ENCODE measurements at regions not wholly inside any gene's neighbourhood (a gene's known extent, or its start where the extent isn't known, plus 50 kb on each side); places are given as distances from the start of the nearest gene placed in this dataset.

GRCh38 chr11:70838198-70838597 is 414.2 kb downstream of the SHANK2 start (continued):
- TF ChIP-seq REST (IDR thresholded peaks at IDR 0.05; ENCODE audit: unreplicated experiment) = no peak
- TF ChIP-seq CREB1 (CRISPR knock-in tag; IDR thresholded peaks at IDR 0.05; ENCODE audit: low read depth) = no peak
- TF ChIP-seq ZNF331 (CRISPR knock-in tag; IDR thresholded peaks at IDR 0.05; ENCODE audit: low read depth) = no peak
- no peak for TF ChIP-seq EZH2 (IDR thresholded peaks at IDR 0.05; ENCODE audit: low read depth, unreplicated experiment)
- no peak for TF ChIP-seq ZNF114 (CRISPR knock-in tag; IDR thresholded peaks at IDR 0.05)
- TF ChIP-seq ETS1 (IDR thresholded peaks at IDR 0.05) = no peak
- no peak for TF ChIP-seq STAT1 (IDR thresholded peaks at IDR 0.05; ENCODE audit: unreplicated experiment)

GRCh38 chr11:70839851-70840250 is 412.5 kb downstream of the SHANK2 start:
- Histone ChIP-seq H4K20me1 (replicated peaks; ENCODE audit: insufficient read depth) (no peaks in the 10 kb centered on the region; the same call in 1 of the 2 replicates), H3K27me3 (ENCODE audit: insufficient read depth) (no peaks in the 10 kb centered on the region), H3K4me3 (no peak overlapping the region), H3K36me3 (ENCODE audit: insufficient read depth) (no peaks in the 10 kb centered on the region), H3K9me2 (ENCODE audit: insufficient read depth) (no peaks in the 10 kb centered on the region), H3K4me2 (no peak overlapping the region), H3K79me2 (replicated peaks; ENCODE audit: insufficient read depth) (no peaks in the 10 kb centered on the region), H3F3A (replicated peaks; ENCODE audit: low read depth) (no peaks in the 10 kb centered on the region), H2AFZ (no peak overlapping the region), H3K27ac (ENCODE audit: low read depth) (no peak overlapping the region), H3K4me1 (ENCODE audit: insufficient read depth) (peaks cover under 1% of the 10 kb centered on the region; the same call in 1 of the 2 replicates)
- no peak for DNase-seq (ENCODE audit: low spot score)
- peaks cover 18% of the 10 kb centered on the region for H3K4me1 Mint-ChIP-seq
- peaks cover 6% of the 10 kb centered on the region; the same call in 2 of the 3 replicates for H3K9me3 Mint-ChIP-seq
- no peak for ATAC-seq
- no peak overlapping the region for H3K27ac Mint-ChIP-seq
- no peak overlapping the region for H3K4me3 Mint-ChIP-seq
- H3K36me3 Mint-ChIP-seq (ENCODE audit: low read depth) = peaks cover 9% of the 10 kb centered on the region
- peaks cover 6% of the 10 kb centered on the region for H3K27me3 Mint-ChIP-seq (ENCODE audit: insufficient read depth, low read depth, poor library complexity)
- TF ChIP-seq EZH2phosphoT487 (IDR thresholded peaks at IDR 0.05; ENCODE audit: unreplicated experiment) = no peak
- TF ChIP-seq ETS1 (IDR thresholded peaks at IDR 0.05) = no peak
- no peak for TF ChIP-seq ZNF114 (CRISPR knock-in tag; IDR thresholded peaks at IDR 0.05)
- TF ChIP-seq POLR2AphosphoS5 (IDR thresholded peaks at IDR 0.05; ENCODE audit: low read depth) = no peak
- no peak for TF ChIP-seq EZH2 (IDR thresholded peaks at IDR 0.05; ENCODE audit: low read depth, unreplicated experiment)
- TF ChIP-seq ZNF331 (CRISPR knock-in tag; IDR thresholded peaks at IDR 0.05; ENCODE audit: low read depth) = no peak
- TF ChIP-seq ZNF462 (CRISPR knock-in tag; IDR thresholded peaks at IDR 0.05) = no peak
- TF ChIP-seq NANOG (IDR thresholded peaks at IDR 0.05; ENCODE audit: borderline replicate concordance) = no peak
- no peak for TF ChIP-seq STAT1 (IDR thresholded peaks at IDR 0.05; ENCODE audit: unreplicated experiment)
- TF ChIP-seq CREB1 (CRISPR knock-in tag; IDR thresholded peaks at IDR 0.05; ENCODE audit: low read depth) = no peak

Measured in GM23338 (cell line).